ENCODE measurements at regions not wholly inside any gene's neighbourhood (a gene's known extent, or its start where the extent isn't known, plus 50 kb on each side); places are given as distances from the start of the nearest gene placed in this dataset.
"Not testable (repeated sequence)": the region's sequence is repeated elsewhere in the genome, so short reads cannot be mapped to it uniquely, and the experiment has no call there.

DNA sequence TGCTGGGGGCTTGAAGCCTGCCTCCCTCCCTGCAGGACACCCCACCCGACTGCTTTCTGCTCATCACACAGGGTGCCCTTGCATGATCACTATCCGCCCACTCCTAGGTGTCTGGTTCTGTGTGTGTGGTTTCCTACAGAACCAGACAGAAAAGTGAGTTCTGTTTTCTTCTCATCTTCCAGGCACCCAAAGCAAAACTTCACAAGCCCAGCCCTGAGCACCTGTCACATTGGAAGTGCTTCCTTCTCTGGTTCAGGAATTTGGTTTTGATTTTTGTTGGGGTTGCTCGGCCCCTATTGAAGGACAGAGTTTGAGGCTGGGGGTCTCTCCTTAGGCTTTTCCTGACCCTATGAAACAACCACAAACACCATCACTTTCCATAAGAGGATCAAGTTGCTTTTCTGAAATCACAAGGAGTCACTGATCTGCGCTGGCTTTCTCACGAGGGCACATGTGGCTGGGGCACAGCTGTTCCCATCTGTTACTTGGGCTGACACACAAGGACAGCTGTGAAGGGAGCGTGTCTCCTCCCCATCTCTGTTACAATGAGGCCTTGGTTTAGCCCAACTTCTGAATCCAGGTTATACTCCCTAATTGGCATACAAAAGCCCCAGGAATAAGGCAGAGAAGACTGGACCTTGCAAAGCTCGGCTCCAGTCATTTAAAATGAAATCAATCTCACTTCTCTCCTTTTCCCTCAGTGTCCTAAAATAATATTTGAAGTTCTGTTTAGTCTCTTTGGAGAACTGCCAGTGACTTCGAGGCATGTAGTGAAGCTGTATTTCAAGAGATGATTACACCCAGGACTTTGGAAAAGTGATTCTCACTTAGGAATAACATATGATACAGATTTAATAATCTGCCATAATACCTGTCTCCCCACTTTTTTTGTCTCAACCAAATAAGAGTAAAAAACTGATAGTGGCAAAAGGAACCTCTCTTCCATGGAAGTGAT, 213.1 kb upstream of the GAS1 start:
- no peak for DNase-seq

DNA sequence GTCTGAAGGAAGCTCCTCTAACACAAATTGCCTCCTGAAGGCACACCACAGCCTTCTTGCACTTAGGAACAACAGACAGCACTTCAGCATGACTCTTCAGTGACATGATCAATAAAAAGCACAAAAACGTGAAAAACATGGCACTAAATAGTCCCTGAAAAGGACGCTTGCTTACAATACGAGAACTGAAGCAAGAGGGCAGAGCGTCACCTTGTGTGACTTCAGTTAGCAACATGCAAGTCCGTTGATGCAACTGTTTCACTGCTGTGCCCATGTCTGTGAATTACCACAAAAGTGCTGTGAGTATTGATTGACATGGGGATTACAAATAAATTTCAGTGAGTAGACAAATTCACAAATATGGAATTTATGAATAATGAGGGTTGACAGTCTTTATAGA, 219.9 kb upstream of the GAS1 start:
- no peak for DNase-seq

DNA sequence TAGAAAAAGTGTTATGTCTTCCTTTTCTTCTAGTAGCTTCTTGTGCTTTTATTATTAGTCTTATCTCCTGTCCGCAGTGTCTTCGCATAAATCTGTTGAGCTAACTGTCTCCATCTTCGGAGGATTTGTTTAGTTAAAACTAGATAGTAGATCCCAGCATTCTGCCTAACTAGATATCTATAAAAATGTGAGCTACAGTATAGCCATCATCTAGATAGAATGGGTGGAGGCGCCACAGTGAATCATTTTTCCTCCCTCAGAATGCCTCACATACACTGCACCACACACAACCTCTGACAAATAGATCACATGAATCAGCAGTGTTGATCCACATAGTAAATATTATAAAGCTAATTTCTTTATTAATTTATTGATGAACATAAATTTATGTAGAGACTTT, 220.3 kb upstream of the GAS1 start:
- no peak for DNase-seq

DNA sequence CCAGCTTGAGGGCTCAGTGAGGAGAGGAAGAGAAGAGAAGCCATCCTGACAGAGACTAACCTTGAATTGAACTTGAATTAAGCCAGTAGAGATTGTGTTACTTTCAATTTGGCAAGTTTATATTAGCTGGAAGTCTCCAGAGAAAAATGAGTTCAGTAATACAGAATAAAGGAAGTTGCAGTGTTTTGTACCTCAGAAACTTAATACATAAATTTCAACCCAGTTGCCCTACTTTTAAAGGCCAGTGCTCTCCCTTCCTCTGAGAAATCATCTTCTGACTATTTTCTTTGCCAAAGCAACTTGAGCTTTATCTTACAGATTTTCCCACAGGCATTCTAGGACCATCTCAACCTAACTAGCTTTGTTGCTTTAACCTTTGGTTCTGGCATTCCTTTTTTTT, 231.0 kb upstream of the GAS1 start:
- no peak for DNase-seq

DNA sequence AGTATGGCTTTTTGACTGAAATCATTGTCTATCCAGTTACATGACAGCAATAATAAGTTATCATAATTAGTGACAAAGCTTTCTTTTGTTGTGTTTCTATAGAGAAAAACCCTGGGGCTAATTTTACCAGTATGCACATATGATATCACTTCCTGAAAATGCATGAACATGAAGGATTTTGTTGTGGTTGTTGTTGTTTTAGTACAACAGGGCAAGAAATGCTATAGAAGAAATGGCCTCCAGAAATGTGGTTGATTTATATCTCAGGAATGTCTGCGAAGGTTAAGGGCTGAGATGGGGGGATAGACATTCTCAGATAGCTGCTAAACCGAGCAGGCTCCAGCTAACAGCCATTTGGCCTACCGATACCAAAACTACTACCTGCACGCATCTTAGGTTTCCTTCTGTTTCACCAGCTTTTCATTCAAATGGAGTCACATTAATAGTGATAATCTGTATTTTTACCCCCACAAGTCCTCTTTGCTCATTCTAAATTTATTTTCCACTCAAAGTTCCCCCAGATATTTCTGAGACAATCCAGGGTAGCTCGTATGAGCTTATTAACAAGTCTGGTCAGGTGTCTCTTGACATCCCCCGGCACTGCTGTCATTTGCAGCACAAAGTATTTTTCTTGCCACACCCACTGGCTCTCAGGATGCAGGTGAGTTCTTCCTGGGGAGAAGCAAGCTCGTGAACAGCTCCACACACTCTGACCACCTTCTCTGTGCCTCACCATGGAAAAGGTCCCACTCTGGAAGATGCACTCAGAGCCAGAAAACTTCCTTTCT, 232.4 kb upstream of the GAS1 start:
- DNase-seq, result no peak

DNA sequence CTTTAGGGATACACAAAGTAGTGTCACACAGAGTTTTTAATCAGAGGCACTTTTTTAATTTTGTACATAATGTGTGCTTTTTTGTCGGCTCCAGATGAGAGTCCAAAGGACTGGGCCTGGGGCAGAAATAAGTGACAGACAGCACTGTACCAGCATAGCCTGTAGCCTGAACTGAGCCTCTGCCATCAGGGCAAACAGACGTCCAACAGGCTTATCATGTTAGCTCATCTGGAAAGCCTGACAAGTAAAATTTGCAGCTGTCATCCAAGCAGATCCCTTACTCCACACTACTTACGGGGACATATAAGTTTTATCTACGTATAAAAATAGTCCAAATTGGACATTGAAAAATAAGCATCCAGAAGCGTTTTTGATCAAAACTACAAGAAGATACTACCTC, 233.1 kb upstream of the GAS1 start:
- DNase-seq, result no peak

DNA sequence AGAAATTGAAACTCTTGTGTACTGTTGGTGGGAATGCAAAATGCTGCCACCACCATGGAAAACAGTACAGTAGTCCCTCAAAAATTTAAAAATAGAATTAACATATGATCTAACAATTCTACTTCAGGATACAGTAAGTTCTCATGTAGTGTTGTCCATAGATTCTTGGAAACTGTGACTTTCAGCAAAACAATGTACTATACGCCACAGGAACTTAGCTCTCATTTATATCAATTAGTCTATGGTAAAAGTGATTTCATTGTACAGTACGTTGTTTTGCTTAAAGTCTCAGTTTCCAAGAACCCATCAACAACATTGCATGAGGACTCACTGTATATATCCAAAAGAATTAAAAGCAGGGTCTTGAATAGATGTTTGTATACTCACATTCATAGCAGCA, 233.5 kb upstream of the GAS1 start:
- DNase-seq, result no peak

DNA sequence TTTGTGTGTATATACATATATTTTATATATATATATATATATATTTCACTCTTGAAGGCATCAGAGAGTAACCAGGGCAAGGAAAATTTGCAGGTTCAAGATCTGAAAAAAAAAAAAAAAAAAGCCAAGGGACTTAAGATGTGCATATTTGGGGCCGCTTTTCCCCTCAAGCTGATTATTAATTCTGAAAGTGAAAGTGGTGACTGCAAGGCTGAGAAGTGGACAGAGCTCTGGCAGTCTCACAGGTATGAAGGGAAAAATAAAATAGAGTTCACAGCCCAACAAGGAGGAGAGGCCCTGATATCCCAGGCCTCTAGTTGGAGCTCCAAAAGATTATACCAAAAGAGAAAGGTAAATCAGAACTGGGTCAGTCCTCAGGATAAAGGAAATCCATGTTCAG, 234.4 kb upstream of the GAS1 start:
- DNase-seq, result no peak

DNA sequence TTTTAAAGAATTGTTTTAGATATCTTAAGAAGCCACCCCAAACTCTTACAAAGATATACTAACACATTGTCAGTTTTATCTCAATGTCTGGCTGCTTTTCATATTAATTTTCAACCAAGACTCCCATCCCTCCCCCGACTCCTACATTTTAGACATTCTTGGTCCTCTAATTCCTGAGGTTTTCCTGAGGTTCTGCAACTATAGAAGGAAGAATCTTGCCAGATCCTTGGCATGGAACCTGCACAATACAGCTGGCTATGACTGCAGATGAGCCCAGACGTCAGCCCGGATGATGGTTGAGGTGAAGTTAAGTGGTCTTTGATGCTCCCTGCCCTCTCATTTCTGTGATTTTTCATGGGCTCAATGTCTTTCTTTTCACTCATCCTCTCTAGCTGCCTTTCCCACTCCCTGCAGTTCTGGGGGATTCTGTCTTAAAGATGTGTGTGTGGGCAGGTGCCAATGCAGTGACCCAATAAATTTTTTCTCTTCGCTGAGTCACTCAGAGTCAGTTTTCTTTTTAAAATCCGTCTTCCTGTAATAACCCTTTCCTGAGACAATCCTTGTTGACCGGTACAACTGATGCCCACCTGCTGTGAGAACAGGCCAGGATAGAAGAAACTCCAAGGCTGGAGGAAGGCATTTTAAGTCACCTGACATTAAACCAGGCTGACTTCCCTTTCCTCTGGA, 237.8 kb upstream of the GAS1 start:
- no peak for DNase-seq

DNA sequence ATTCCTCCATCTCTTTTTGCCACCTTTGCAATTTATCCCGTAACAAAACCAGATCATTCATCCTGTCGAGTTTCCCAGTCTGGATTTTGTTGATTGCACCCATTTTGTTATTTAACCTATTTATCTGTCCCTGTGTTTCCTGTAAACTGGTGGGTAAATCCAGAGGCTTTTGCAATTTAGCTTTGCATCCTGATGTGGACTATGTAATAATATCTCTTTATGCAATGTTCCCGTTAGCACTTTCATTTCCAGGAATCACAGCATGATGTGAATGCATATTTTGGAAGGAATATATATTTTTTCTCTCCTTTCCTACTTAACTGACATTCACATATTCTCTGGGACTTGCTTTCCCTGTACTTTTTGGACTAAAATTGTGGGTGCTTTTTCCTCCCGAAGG, 240.3 kb upstream of the GAS1 start:
- no peak for DNase-seq

DNA sequence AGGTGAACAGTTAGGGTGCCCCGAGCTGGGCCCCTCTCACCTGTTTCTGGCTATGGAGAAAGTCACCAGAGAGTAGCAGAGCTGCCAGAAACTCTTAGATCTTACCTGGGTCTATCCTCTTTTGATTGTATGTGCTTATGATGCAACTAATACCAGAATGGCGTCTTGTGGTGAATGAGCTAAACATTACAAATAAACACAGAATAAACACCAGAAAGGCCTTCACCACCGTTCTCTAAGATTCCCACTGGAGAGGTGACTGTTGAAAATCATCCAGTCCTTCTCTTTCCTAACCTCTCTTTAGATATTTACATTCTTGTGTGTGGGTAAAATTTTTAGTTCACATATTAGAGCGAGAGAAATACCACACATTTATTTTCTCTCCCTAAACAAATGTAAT, 241.7 kb upstream of the GAS1 start:
- no peak for DNase-seq

DNA sequence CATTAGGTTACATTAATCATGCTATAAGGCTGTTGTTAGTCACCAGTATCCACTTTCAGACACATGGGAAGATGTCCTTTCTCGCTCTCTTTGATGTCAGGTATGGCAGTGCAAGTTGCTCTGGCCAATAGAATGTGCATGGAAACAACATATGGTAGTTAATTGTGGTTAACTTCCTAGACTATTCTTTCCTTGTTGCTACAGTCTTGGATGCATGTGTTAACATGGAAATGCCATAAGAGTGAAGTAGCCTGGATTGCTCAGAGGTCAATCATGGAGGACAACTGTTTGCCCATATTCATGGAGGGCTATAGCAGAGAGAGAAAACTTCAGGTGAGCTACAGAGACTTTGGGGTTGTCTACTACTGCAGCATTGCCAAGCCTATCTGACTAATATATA, 245.8 kb upstream of the GAS1 start:
- no peak for DNase-seq

DNA sequence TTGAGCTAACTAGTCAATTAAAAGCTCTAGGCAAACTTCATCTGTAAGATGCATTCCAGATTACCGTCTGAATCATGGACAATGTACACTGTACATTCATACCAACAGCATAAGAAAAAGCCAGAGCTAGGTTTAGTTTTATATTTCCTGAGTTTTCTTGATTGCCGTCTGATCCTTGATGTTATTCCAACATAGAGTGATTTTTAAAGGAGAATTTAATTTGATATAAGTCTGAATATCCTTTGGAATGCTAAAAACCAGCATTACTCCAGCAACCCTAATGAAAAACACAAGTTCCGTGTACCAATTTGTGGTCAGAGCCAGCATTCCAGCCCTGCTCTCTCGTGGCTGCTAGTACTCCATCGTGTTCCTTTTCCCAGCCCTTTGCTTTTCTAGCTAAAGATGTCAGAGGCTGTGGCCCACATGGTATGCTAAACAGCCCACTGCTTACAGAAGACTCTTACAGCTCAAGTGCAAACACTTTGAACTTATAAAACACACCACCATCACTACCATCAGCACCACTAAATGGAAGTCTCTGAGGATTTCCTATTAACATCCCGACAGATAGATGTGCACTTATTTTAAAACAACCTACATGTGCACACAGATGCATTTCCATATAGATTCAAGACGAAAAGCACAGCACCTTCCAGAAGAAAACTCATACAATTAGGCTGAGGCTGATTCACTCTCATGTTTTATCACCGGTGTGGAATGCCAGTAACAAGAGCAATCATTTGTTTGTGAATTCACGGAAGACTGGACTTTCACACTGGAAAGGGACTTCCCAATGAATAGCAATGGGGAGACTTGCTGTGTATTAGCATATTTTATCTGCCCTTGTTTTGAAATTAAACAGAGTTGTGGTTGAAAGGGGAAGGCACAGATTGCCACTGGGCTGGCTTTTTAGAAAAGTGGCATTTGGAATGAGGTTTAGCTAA, 246.9 kb upstream of the GAS1 start:
- no peak for DNase-seq

DNA sequence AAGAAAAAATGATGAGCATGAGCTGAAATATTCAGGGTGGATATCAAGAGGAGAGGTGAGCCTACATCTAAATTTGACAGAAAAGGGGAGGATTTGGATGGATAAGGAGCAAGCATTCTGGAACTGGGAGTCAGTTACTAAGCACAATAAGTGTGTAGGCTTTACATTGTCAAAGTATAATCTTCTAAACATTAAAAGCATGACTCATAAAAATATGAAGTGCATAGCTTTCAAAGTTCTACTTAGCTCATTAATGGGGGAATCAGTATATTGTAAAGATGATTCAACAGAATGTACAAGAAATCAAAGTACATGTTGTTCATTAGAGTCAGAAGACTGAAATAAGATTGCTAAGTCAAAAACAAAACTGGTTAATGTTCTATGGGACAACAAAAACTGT, 248.0 kb upstream of the GAS1 start:
- DNase-seq, result no peak

DNA sequence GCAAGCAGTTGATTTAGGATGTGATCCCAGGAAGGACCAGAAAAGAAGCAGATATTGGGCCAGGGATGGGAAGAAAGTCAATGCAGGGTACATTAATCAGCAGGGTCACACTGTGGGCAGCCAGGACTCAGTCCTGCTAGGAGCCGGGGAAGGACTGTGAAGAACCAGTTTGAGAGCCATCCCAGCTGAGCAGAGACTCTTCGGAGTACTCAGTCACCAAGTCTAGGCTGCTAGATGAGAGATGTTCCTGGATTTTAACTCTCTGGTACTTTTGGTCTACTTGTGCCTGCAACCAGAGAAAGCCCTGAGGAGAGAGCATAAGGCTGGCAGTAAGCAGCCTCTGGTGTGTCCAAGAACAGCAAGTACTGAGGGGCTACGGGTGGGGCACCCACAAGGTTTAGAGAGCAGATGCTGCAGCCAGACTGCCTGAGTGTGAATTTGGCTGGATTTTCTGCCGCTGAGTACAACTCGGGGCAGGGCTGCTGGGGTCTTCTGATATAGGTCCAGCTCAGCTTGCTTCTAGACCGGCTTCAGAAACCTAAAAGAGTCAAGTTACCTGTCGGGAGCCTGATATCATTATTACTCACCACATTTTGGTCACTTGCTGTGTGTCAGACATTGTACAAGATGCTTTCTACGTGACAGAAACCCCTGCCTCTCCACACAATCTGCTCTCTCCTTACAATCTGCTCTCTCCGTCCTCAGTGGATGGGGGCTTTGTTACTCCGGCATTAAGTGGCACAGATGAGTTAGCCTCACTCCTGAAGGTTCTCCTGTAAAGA, 250.2 kb upstream of the GAS1 start:
- no peak for DNase-seq

DNA sequence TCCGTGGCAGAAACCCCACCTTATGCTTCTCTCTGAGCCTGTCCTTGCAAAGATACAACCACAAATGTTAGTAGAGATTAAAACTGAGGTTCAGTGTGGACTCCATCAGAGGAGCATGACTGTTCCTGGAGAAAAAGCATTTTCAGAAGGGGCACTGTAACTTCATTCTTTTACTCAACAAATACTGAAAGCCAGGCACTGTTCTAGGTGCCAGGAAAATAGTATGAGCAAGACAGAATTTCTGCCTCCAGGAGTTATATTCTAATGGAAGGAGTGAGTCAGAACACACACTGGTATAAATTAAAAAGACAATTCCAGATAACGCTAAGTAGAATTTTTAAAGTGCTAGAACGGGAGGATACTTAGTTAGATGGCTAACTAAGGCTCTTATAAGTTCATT, 251.4 kb upstream of the GAS1 start:
- no peak for DNase-seq

DNA sequence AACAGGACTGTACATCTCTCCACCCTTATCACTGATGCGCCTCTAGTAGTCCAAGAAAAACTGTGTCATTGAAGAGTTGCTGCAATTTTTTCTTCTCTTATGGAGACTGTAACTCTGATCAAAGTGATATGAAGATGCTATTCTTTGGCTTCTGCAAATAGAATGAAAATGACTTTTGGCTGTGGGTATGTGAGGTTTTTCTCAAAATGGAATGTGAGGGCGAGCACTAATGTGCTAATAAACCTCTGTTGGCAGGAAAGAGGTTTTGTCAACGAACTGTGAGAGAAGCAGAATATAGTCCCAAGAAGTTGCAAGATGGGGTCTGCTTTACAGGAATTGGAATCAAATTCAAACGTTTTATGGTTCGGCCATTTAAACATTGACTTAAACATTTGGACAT, 252.0 kb upstream of the GAS1 start:
- no peak for DNase-seq

DNA sequence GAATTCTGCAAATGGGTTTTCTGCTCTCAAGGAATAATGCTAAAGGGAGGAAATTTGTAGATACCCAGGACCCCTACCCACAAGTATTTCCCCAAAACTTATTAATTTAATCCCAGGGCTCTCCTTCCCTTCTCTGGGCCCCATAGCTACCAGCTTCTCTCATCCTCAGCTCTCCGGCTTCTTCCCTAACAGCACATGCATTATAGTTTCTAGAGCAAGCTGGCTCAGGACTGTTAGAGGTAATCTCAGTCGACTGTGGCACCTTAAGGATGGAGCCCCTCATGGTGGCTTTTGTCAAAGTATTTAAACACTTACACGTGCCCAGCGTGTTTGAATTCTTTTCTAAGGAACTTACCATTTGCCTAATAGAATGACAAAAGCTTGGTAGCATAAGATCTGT, 252.5 kb upstream of the GAS1 start:
- no peak for DNase-seq

DNA sequence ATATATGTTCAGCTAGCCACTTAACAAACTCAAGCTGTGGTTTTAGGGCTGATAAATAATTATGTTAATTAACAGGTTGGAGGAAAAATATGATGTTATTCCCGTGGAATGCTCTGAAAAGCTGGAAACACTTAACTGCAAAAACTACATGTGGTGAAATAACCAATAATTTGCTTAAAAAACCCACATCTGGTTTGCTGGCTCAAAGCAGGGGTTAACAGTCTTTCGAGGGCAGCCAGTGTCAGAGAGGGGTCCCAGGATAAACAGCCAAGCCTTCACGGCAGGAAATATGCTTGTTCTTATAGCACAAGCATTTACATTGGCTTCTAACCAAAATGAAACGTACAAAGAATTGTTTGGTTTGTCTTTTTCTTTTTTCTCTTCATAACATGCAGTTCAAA, 254.0 kb upstream of the GAS1 start:
- no peak for DNase-seq

DNA sequence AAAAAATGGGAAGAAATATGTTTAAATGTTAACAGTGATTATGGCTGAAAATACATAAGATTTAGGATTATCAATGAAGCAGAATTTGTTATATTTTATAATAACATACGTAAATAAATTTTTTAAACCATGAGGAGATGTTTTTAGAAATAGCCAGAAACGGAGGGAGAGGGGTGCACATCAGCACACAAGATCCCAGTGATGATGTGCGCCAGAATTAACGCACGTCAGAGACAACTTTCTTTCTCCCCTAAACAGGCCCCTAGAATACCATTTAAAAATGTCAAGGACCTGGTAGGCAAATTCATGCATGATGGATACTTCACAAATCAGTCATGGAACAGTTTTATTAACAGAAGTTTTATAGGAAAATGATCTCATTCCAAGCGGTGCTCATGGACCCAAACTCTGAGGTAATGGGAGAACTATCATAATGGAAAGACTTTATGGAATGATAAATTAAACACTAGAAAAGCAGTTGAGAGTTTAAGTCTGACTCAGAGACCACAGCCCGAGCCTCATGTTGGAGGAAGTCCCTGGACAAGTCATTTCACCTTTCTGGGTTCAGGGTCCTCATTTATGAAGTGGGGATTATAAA, 258.9 kb upstream of the GAS1 start:
- no peak for DNase-seq

DNA sequence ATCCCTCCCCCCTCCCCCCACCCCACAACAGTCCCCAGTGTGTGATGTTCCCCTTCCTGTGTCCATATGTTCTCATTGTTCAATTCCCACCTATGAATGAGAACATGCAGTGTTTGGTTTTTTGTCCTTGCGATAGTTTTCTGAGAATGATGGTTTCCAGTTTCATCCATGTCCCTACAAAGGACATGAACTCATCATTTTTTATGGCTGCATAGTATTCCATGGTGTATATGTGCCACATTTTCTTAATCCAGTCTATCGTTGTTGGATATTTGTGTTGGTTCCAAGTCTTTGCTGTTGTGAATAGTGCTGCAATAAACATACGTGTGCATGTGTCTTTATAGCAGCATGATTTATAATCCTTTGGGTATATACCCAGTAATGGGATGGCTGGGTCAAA, 263.4 kb upstream of the GAS1 start:
- DNase-seq, result not testable (repeated sequence)

All from NCI-H1694 treated with DMSO at 0.1 percent for 48 hours (cell line).